A673 (cell line): ENCODE measurements at regions not wholly inside any gene's neighbourhood (a gene's known extent, or its start where the extent isn't known, plus 50 kb on each side); places are given as distances from the start of the nearest gene placed in this dataset.
"Not testable (repeated sequence)": the region's sequence is repeated elsewhere in the genome, so short reads cannot be mapped to it uniquely, and the experiment has no call there.

Source experiments
- EZH2 ChIP-seq: fragments of 200-600 bp; sonication (generic); IDR thresholded peaks from 2 replicates; pipeline ENCODE4 v1.6.1; 2017; ENCODE audit warnings: borderline replicate concordance, low read depth, mild to moderate bottlenecking, mixed read lengths, antibody characterized with exemption, low read length; ENCODE audit not compliant: poor library complexity, severe bottlenecking
- TF ChIP-seq, protein P1 (sequence below): fragments of 300-800, 200-600 bp; sonication (generic); conservative IDR thresholded peaks from 2 replicates; pipeline ENCODE4 v1.5.1; 2017; ENCODE audit warnings: low read depth, mild to moderate bottlenecking, antibody characterized with exemption, low read length, moderate library complexity, mixed read lengths

DNA sequence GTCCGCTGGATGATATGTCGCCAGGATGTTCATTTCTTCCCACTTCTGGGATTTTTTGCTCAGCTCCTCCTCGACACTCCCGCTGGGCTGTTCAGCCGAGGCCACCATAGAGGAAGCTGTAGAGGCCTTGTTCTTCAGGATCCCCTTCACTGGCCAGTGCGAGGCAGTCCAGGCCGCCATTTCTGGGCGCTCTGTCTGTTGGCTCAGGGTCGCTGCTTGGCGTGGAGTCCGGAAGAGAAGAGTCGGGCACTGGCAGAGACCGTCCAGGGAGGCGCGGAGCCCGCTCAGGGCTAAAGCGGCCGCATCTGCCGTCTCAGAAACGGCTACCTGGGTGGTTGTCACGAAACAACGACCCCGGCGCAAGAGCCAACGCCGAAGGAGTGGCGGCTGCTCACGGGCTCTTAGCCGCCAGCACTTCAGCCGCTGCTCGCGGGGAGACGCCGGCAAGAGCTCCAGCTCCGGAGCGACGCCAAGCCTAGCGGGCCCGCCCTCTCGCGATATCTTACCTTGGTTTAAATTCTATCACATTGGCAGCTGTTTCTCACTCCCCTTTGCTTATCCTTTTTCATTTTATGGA, 2395.9 kb upstream of the PCDH20 start:
- TF ChIP-seq, protein P1, sequence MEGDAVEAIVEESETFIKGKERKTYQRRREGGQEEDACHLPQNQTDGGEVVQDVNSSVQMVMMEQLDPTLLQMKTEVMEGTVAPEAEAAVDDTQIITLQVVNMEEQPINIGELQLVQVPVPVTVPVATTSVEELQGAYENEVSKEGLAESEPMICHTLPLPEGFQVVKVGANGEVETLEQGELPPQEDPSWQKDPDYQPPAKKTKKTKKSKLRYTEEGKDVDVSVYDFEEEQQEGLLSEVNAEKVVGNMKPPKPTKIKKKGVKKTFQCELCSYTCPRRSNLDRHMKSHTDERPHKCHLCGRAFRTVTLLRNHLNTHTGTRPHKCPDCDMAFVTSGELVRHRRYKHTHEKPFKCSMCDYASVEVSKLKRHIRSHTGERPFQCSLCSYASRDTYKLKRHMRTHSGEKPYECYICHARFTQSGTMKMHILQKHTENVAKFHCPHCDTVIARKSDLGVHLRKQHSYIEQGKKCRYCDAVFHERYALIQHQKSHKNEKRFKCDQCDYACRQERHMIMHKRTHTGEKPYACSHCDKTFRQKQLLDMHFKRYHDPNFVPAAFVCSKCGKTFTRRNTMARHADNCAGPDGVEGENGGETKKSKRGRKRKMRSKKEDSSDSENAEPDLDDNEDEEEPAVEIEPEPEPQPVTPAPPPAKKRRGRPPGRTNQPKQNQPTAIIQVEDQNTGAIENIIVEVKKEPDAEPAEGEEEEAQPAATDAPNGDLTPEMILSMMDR, result not testable (repeated sequence)
- TF ChIP-seq EZH2, result not testable (repeated sequence)
